ENCODE measurements at regions not wholly inside any gene's neighbourhood (a gene's known extent, or its start where the extent isn't known, plus 50 kb on each side); places are given as distances from the start of the nearest gene placed in this dataset.
"Not testable (repeated sequence)": the region's sequence is repeated elsewhere in the genome, so short reads cannot be mapped to it uniquely, and the experiment has no call there.

GRCh38 chr4:179626687-179627086 lies 2184.4 kb upstream of the AGA start:
- no peak for DNase-seq

GRCh38 chr4:179631321-179631720 lies 2189.1 kb upstream of the AGA start:
- no peak for DNase-seq

GRCh38 chr4:179634862-179635261 lies 2192.6 kb upstream of the AGA start:
- no peak for DNase-seq

- no peak for DNase-seq
Measured at GRCh38 chr4:179662522-179662921, 2220.3 kb upstream of the AGA start.

- DNase-seq = no peak
Measured at GRCh38 chr4:179663641-179664429, 2221.6 kb upstream of the AGA start.

- DNase-seq = no peak
Measured at GRCh38 chr4:179664430-179665027, 2222.3 kb upstream of the AGA start.

- no peak for DNase-seq
Measured at GRCh38 chr4:179666226-179666625, 2224.0 kb upstream of the AGA start.

- DNase-seq = no peak
Measured at GRCh38 chr4:179671609-179672008, 2229.4 kb upstream of the AGA start.

GRCh38 chr4:179678093-179678814 lies 2236.0 kb upstream of the AGA start:
- no peak for DNase-seq

- DNase-seq = not testable (repeated sequence)
Measured at GRCh38 chr4:179683661-179684060, 2241.4 kb upstream of the AGA start.

- no peak for DNase-seq
Measured at GRCh38 chr4:179692222-179692621, 2250.0 kb upstream of the AGA start.

GRCh38 chr4:179695175-179695574 lies 2252.9 kb upstream of the AGA start:
- DNase-seq = peak; percentile 30

- DNase-seq = no peak
Measured at GRCh38 chr4:179698321-179698720, 2256.1 kb upstream of the AGA start.

GRCh38 chr4:179709961-179710624 lies 2267.9 kb upstream of the AGA start:
- DNase-seq = no peak

- DNase-seq = no peak
Measured at GRCh38 chr4:179719766-179720450, 2277.7 kb upstream of the AGA start.

GRCh38 chr4:179726491-179726890 lies 2284.3 kb upstream of the AGA start:
- DNase-seq = not testable (repeated sequence)

- no peak for DNase-seq
Measured at GRCh38 chr4:179728305-179728704, 2286.1 kb upstream of the AGA start.

GRCh38 chr4:179736820-179737219 lies 2294.6 kb upstream of the AGA start:
- not testable (repeated sequence) for DNase-seq

GRCh38 chr4:179738822-179739221 lies 2296.6 kb upstream of the AGA start:
- no peak for DNase-seq

GRCh38 chr4:179747218-179747910 lies 2305.1 kb upstream of the AGA start:
- DNase-seq = no peak

GRCh38 chr4:179748837-179749236 lies 2306.6 kb upstream of the AGA start:
- DNase-seq = peak; percentile 17

- peak; percentile 97 for DNase-seq
Measured at GRCh38 chr4:179750374-179750773, 2308.1 kb upstream of the AGA start.
